GM21526 (cell line): ENCODE measurements at regions not wholly inside any gene's neighbourhood (a gene's known extent, or its start where the extent isn't known, plus 50 kb on each side); places are given as distances from the start of the nearest gene placed in this dataset.
"Not testable (repeated sequence)": the region's sequence is repeated elsewhere in the genome, so short reads cannot be mapped to it uniquely, and the experiment has no call there.

Experiments
- ATAC-seq: cut with Tn5 transposase; IDR thresholded peaks from one replicate; pipeline ENCODE4 v1.9.1; 2021; ENCODE audit warnings: moderate library complexity; ENCODE audit not compliant: unreplicated experiment, low FRiP score

DNA sequence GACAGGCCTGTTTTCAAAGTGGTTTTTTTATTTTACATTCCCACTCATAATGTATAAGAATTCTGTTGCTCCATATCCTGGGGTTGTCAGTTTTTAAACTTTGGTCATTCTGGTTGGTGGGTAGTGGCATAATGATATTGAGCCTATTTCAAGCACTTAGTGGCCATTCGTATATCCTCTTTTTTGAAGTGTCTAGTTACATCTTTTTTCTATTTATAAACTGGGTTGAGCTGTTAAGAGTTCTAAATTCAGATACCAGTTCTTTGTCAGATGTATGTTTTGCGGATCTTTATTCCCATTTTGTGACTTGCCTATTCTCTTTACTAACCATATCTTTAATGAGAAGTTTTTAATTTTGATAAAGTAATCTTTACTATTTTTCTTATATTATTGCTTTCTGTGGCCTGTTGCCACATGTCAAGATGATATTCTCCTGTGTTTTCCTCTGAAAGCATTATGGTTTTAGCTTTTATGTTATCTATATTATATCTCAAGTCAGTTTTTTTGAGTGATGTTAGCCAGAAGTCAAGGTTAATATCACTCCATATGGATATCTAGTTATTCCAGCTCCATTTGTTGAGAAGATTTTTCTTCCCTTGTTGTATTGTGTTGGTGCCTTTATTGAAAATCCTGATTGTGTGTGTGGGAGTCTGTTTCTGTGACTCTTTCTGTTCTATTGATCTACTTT is 110.9 kb downstream of the FHIP1A start:
- ATAC-seq, result no peak

DNA sequence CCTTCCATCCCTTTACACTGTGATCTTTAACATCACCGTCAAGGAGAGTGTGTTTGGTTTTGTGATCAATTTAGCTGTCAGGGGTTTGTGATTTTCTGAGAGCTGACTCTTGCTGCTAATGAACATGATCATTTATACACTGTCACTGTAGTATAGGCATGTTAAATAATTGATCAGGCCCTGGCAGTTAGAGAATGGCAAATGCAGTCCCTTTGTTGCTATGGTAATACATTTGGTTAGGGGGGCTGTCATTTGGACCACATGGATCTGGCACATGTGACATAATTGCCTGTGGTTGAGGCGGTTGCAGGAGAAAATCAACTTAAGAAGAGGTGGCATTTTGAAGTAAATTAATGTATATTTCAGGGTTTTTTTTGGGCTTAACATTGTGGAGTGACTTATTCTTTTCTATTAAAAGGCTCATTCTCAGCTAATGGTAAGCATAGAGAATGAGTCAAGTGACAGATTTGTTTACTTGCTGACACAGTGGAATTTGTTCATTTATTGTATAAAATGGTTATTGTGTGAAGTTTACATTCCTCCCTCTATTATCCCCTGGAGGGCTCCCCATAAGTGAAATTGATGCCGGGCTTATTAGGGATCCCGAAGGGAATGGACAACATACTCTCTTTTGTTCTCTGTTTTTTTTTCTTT is 114.0 kb downstream of the FHIP1A start:
- ATAC-seq, result no peak

DNA sequence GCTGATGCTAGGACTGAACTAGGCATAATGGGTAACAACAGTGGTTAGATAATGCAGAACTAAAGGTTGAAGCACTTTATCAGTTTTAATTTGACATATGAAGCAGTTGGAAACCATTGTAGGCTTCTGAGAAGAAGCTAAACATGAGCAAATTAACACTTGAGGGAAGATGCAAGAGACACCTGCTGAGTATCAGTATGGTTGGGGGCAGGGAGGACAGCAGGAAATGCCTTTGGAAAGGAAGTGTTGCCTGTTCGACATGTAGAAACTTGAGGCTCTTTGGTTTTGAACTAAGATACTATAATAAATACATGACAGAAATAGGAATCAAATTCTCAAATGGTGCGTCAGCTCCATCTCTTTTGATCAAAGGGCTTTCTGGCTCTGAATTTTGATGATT is 115.6 kb downstream of the FHIP1A start:
- no peak for ATAC-seq

DNA sequence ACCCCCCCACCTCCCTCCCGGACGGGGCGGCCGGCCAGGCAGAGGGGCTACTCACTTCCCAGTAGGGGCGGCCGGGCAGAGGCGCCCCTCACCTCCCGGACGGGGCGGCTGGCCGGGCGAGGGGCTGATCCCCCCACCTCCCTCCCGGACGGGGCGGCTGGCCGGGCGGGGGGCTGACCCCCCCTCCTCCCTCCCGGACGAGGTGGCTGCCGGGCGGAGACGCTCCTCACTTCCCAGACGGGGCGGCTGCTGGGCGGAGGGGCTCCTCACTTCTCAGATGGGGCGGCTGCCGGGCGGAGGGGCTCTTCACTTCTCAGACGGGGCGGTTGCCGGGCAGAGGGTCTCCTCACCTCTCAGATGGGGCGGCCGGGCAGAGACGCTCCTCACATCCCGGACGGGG is 117.5 kb downstream of the FHIP1A start:
- ATAC-seq, result not testable (repeated sequence)

DNA sequence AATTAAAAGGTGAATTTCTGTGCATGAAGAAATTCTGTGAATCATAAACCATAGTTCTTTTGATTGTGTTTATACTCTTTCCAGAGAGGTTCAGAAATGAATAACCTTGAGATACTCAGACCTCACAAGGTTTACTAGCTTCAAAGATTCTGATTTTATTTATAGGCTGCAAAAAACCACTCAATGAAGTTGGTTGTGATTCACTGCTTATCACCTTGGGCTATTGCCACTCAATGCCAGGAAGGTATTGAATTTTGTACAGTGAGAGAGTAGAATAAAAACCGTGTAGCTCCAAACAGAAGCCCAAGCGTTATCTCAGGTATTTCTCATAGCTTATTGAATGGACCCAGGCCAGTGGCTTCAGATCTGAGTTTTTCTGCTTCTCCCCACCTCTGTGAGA is 118.7 kb downstream of the FHIP1A start:
- no peak for ATAC-seq

DNA sequence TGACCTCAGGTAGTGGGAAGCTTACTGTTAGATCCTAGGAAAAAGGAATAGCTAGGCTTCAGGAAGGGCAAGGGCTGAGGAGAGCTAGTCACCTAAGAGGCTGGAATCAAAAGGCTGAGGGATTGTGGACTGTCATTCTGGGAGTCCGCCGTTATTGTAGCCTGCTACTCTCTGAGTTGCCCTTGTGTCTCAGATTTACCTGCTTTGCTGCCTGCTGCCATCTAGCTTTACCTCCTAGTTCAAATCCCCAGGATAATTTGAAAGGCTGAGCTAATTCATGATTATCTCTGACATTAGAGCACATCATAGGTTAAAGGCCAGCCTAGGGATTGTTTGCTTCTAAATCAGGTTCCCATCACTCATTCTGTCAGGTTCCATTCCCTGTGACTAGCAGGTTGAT is 120.2 kb downstream of the FHIP1A start:
- ATAC-seq, result no peak

DNA sequence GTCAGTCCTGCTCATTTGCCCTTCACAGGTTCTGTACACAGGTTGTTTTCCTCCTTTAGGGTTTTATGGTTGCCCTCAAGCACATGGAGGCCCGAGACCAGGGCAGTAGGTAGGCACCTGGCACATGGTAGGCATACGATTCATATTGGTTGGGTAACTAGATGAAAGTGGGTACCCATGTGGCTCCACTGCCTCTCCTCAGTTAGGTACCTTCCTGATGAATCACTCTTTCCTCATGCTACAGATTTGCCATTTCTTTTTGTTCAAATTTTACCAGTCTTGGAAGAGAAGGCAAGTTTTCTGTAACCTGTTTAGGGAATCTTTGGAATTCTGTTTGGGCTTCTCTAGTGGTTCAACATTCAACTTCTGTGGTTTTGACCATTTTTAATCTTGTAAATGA is 121.3 kb downstream of the FHIP1A start:
- no peak for ATAC-seq

DNA sequence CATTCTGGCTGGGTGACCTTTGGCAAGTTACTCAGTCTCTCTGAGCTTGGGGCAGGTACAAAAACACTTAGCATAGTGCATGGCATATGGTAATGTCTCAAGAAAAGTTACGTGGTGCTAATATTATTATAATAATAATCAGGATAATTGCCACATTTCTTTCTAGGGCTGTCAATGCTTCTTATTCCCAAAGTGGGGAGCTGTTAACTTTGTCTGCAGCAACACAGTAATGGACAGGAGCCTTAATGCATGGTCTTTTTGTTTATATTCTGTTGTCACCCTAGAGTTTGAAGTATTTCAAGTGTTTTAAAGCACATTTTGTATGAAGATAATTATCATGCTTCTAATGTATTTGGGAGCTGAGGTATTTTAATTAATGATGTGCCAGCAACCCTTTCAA is 121.8 kb downstream of the FHIP1A start:
- ATAC-seq, result no peak

DNA sequence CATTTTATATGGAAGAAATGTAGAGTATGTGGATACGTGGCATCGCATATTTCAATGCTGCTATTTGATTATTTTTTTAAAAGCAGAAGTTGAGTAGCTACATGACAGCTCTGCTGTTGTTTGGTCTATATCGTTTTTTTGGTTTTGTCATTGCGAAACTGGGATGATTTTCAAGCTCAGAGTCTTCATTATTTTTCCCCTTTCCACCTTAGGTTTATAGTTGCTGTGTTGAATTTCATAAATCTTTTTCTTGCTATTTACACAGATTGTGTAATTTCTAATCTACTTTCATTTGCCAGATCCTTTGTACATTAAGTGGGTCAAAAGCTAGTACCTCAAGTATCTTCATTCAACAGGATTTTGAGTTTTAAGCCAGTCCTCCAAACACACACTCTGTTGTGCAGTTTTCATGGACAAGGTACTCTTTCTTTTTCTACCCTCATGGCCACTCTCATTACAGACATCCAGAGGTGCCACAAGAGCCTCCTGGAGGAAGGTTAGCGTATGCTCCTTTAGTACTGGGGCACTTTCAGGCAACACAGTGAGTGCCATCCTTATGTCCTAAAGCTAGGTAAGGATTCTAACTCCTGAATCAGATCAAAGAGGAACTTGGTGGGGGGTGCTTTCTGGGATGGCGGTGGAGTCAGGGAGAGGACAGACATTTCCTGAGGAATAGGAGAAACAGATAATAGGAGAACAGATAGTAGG is 123.2 kb downstream of the FHIP1A start:
- no peak for ATAC-seq

DNA sequence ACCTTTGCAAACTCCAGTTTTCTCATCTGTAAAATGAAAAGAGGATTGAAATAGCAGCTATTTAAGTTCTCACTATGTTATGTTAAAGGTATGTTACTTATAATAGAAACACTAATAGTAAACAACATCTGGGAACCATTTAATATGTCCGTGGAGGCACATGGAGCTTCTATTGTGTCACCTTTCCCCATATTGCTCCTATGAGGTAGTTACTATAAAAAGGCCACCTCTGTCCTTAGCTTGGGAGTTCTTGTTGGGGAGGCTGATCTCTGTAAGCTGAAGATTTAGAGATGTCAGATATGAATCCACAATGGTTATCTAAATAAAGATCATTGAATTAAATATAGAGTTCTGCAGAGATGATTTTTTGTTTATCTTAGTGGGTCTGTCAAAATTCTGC is 125.2 kb downstream of the FHIP1A start:
- ATAC-seq, result no peak

DNA sequence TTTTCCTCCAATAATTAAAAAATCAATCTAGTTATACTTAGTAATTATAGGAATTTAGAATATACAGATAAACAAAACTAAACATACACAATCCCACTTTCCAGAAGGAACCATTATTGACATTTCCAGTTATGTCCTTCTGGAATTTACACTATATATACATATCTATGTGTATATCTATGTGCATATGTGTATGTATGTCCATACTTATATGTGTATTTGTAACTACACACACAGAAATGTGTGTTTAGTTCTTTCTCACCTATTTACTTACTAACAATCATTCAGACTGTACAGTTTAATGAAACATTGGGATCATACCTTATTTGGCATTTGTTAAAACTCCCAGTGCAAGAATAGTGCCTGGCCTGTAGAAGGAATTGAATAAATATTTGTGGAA is 126.4 kb downstream of the FHIP1A start:
- no peak for ATAC-seq

DNA sequence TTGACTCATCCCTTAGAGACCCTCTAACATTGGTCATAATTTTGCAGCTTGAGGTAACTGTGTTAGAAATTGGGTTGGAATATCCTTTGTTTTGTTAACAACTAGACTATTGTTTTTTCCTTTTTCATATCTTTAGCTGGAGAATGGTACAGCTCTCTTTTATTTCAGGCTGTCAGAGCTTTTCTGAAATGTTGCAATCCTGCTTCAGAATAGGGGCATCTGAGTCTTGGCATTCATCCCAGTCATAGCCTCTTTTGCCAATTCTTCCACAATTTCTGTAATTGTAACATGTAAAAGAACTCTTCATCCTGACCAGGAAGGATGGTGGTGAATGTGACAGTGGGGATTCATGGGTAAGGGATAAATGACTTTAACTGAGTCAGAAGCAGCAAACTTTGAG is 128.7 kb downstream of the FHIP1A start:
- ATAC-seq, result no peak

DNA sequence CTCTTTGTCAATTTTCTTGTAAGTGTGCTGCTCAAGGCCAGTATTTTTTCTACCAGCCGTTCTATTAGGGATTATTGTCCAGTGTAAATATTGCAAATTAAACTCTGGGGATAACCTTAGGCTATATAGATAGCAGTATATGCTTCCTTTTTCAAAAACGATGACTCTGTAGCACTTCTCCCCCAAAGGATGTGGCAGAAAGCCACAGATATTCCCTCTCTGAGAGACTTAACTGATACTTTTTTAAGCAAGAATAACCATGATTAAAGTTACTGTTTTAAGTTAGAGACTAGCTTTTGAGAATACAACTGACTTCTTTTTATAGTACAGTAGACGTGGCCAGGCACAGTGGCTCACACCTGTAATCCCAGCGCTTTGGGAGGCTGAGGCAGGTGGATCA is 130.0 kb downstream of the FHIP1A start:
- no peak for ATAC-seq

DNA sequence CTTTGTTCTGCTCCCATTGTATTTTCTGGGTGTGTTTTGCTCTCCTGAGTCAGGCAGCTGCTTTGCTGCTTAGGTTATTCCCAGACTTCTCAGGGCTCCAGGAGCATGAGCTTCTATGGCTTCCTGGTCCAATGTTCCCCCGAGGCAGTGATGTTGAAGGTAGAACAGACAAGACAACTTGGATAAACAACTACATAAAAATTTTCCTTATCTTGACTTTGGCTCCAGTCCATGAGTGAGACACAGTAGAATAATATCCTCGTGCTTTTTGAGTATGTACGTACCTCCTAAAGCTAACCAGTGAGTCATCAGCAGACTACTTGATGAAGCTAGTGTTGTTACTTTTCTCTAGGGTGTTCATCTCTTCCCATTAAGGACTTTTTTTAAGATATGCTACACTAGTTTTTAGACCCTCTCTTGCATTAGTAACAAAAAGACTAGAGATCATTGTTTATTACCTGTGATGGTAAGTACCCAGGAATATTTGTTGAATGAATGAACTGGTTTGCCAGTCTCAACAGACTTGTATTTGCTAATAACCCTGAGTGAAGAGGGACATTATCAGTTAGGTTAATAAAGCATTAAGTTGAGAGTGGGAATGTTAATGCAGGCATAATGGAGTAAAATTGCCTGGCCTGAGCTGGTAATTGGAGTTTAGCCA is 131.9 kb downstream of the FHIP1A start:
- ATAC-seq, result no peak

DNA sequence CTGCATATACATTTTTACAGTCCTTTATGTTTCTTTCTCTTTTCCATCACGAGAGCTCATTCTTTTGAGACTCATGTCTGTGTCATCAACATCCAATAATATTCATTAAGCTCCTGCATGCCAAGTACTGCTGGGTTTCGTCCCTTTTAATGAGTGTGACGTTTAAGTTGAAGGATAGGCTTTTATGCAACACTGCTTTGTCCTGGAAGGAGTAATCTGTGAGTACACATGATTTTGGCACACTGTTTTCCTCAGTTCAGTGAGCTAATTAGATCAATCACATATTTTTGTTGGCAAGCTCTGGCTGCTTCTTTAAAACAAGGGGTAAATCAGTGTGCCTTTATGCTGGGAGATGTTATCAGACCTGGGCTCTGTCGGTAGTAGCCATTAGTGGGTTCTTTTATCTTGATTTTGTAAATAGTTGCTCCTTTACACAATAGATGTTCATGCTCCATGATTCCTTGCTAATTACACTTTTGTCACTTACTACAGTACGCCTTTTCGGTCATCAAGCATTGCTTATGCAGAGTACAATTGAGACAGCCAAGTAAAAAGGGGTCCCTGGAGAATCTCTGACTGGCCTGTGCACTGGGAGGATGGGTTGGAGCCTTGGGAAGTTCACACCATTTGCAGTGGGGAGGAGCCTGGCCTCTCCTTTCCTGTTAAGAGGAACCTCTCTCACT is 132.6 kb downstream of the FHIP1A start:
- no peak for ATAC-seq

DNA sequence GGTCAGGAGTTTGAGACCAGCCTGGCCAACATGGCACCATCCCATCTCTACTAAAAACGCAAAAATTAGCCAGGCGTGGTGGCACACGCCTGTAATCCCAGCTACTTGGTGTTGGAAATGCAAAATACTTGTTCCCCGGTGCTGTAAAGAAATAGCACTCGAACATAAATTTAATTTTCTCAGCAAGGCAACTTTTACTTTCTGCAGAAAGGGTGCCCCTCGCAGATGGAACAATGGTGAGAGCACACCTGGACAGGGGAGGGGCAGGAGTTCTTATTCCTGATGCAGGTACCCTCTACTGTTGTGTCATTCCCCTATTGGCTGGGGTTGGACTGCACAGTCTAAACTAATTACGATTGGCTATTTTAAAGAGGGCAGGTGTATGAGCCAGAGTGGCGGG is 139.7 kb downstream of the FHIP1A start:
- no peak for ATAC-seq

DNA sequence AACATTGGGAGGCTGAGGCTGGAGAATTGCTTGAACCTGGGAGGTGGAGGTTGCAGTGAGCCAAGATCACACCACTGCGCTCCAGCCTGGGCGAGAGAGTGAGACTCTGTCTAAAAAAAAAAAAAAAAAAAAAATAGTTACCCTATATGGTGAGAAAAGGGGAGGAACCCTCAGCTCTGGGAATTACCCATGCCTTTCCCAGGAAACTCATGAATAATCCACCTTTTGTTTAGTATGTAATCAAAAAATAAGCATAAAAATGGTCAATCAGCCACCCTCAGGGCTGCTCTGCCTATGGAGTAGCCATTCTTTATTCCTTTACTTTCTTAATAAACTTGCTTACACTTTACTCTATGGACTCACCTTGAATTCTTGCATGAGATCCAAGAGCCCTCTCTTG is 140.4 kb downstream of the FHIP1A start:
- ATAC-seq, result not testable (repeated sequence)

DNA sequence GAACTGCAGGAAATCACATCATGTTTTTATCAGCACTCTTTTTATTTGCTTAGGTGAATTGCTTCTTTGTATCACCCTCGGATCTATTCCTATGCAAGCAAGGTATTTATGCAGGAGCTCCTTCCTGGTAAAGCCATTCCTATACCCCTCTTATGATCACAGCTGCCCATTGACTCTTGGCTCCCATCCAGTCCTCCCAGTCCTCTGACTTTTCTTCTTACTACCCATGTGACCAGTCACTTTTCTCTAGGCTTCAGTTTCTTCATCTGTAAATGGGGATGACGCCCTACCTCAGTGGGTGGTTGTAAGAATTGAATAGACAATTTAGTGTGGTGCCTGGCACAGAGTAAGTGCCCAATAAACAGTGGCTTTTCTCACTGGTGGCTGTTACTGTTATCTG is 144.9 kb downstream of the FHIP1A start:
- no peak for ATAC-seq

DNA sequence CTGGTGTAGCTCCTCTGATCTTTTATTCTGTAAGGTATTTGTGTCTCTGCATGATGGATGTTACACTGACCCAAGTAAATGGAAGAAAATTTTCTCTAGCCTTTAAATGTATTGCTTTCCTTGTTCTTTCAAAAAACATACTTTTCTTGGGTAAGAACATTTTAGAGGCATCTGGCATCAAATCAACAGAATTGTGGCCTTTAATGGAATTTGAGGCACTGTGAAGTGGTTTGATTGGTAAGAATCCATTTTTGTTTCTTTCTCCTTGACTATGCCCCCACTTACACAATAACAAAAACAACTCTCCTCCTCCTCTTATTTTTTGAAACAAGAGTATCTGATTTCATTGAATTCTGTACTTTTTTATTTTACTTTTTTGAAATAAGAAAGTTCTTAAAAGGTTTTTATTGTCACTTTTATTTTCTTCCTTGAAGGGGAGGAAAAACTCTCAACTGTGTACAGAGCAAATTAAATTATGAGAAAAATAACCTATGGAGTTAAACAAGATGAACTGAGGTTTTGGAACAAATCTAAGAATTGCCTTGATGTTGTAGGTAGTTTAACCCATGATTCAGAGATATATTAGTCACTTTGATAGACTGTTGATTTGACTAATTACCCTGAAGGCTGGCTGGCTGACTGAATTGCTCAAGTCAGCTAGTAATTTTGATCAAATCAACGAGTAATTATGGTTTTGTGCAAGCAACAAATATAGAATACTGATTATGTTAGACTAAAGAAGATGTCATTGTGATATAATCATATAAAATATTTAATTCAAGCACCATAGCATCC is 146.4 kb downstream of the FHIP1A start:
- ATAC-seq, result no peak

DNA sequence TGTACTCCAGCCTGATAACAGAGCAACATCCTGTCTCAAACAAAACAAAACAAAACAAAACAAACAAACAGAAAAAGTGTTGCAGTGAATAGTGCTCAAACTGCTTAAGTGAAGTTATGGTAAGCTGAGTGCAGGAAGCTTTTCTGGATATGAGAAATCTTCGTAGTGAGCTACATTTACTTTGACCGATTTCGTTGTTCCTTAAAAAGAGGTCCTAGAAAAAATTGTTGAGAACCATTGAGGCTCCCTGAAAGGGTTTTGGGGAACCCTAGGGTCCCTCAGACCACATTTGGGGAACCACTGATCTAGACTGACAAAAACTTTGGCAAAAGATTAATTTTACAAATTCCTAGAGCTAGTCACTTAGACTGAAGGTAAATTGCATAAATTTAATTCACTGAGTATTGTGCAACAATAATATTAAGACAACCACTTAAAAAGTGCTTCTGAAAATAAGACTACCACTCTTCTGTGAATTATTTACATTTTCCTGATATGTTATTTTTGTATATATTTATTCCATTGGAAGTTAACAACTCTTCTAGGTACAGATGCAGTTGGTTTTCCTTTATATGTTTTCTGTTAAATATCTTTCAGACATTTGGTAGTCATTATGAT is 149.6 kb downstream of the FHIP1A start:
- no peak for ATAC-seq
